ENCODE measurements at regions not wholly inside any gene's neighbourhood (a gene's known extent, or its start where the extent isn't known, plus 50 kb on each side); places are given as distances from the start of the nearest gene placed in this dataset.

DNA sequence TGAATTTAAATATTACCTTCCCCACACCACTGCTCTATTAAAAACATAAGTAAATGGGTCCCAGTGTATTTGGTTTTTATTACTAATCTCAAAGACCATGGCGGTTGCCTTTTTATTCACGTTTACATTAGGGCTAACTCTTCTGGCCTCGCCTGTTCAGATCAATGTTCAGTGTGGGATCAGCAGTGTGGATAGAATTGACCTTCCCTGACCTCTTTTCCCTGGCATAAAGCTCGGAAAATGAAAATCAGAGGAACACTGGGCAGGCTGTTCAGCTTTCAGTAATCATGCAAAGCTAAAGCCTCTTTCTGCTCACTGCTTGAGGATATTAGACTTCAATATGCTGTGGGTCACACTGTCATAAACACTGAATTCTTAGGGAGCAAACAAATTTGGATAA, 422.6 kb upstream of the ONECUT1 start:
- H3K9ac ChIP-seq (ENCODE audit: insufficient read depth in 1 of 2, low read depth in 2 of 2, low read length in 2 of 2), result no peak overlapping the region
- H3K79me2 ChIP-seq (ENCODE audit: control insufficient read depth, insufficient read depth, low read length), result no peaks in the 10 kb centered on the region
- no peaks in the 10 kb centered on the region for H3K27me3 ChIP-seq (ENCODE audit: control insufficient read depth in 2 of 2, insufficient read depth in 2 of 2, low read length in 2 of 2)
- WGBS (ENCODE audit: insufficient coverage, low coverage, missing lambda C conversion rate), result 0% methylated on average over 4 of the region's 4 CpGs
- no peak overlapping the region for H3K4me2 ChIP-seq (ENCODE audit: insufficient read depth, low read length)
- no peak overlapping the region for H2AFZ ChIP-seq (ENCODE audit: low read depth, low read length)
- no peaks in the 10 kb centered on the region for H3K4me1 ChIP-seq (replicated peaks in 1 of 2; ENCODE audit: control insufficient read depth in 2 of 2, insufficient read depth in 2 of 2, low read length in 2 of 2)
- H3K27ac ChIP-seq (ENCODE audit: extremely low read depth, low read depth, low read length), result no peak overlapping the region
- no peaks in the 10 kb centered on the region for H3K9me1 ChIP-seq (ENCODE audit: control insufficient read depth, insufficient read depth, low read length)
- ChIA-PET POLR2A (no interaction called here), CTCF (ENCODE audit: low intra/inter-chr PET ratio) (no interaction called here)
- no peak for ATAC-seq
- in situ Hi-C loops (cut with MboI), result no loop called here
- no peaks in the 10 kb centered on the region for H3K9me3 ChIP-seq (replicated peaks; ENCODE audit: control insufficient read depth, insufficient read depth, low read depth, low read length)
- BruUV-seq (replicated peaks), result no TSS peak
- no peak overlapping the region for H3K4me3 ChIP-seq
- intact Hi-C loops (cut with micrococcal nuclease), result no loop called here
- no peak for FAIRE-seq
- no peak for DNase-seq (ENCODE audit: extremely low read depth in 1 of 4, low spot score in 3 of 4)
- no peaks in the 10 kb centered on the region for H4K20me1 ChIP-seq (replicated peaks; ENCODE audit: control insufficient read depth, insufficient read depth, low read length)
- TF ChIP-seq POU5F1 (IDR thresholded peaks at IDR 0.05; ENCODE audit: borderline replicate concordance, low read depth, low read length, partially characterized antibody) (no peak), CREB5 (CRISPR knock-in tag; IDR thresholded peaks at IDR 0.05) (no peak), POLR3G (IDR thresholded peaks at IDR 0.05; ENCODE audit: extremely low read depth, insufficient read length, insufficient replicate concordance) (no peak), KLF13 (tag; IDR thresholded peaks at IDR 0.05; ENCODE audit: borderline replicate concordance, low read depth) (no peak)
- TF ChIP-seq, protein P1, sequence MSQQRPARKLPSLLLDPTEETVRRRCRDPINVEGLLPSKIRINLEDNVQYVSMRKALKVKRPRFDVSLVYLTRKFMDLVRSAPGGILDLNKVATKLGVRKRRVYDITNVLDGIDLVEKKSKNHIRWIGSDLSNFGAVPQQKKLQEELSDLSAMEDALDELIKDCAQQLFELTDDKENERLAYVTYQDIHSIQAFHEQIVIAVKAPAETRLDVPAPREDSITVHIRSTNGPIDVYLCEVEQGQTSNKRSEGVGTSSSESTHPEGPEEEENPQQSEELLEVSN (IDR thresholded peaks at IDR 0.05; ENCODE audit: borderline replicate concordance in 1 of 2, extremely low read depth in 1 of 2, insufficient read depth in 1 of 2, insufficient read length in 1 of 2, low read depth in 1 of 2, low read length in 1 of 2, poor library complexity in 1 of 2, severe bottlenecking in 1 of 2), result no peak
- no peaks in the 10 kb centered on the region for H3K36me3 ChIP-seq (ENCODE audit: control insufficient read depth, insufficient read depth, low read length)
